SW480 (cell line): ENCODE measurements at regions not wholly inside any gene's neighbourhood (a gene's known extent, or its start where the extent isn't known, plus 50 kb on each side); places are given as distances from the start of the nearest gene placed in this dataset.
"Not testable (repeated sequence)": the region's sequence is repeated elsewhere in the genome, so short reads cannot be mapped to it uniquely, and the experiment has no call there.

Experiments
- DNase-seq: peaks from one replicate; pipeline ENCODE4 v3.0.0-alpha.2; 2016; ENCODE audit warnings: low spot score

- DNase-seq: no peak
Measured at GRCh38 chr1:19024532-19024931, 68.1 kb upstream of the IFFO2 start.

GRCh38 chr1:19023787-19024186 is 67.3 kb upstream of the IFFO2 start:
- DNase-seq: no peak

GRCh38 chr1:19021845-19022244 is 65.4 kb upstream of the IFFO2 start:
- no peak for DNase-seq

- DNase-seq: not testable (repeated sequence)
Measured at GRCh38 chr1:19019288-19019687, 62.8 kb upstream of the IFFO2 start.

GRCh38 chr1:19015476-19015875 is 59.0 kb upstream of the IFFO2 start:
- DNase-seq: no peak

GRCh38 chr1:19014765-19015164 is 58.3 kb upstream of the IFFO2 start:
- no peak for DNase-seq

- peak; percentile 41 for DNase-seq
Measured at GRCh38 chr1:19013826-19014548, 57.5 kb upstream of the IFFO2 start.

- no peak for DNase-seq
Measured at GRCh38 chr1:19011845-19012231, 55.4 kb upstream of the IFFO2 start.

GRCh38 chr1:19010995-19011844 is 54.7 kb upstream of the IFFO2 start:
- peak; percentile 87 for DNase-seq

- DNase-seq: no peak
Measured at GRCh38 chr1:19010503-19010902, 54.0 kb upstream of the IFFO2 start.

GRCh38 chr1:19009882-19010321 is 53.4 kb upstream of the IFFO2 start:
- peak; percentile 85 for DNase-seq

GRCh38 chr1:19009126-19009881 is 52.8 kb upstream of the IFFO2 start:
- DNase-seq: no peak

GRCh38 chr1:19007491-19008441 is 51.3 kb upstream of the IFFO2 start:
- DNase-seq: peak; percentile 84

GRCh38 chr1:19006837-19007271 is 50.4 kb upstream of the IFFO2 start:
- DNase-seq: no peak
